GM21515 (cell line): ENCODE measurements at regions not wholly inside any gene's neighbourhood (a gene's known extent, or its start where the extent isn't known, plus 50 kb on each side); places are given as distances from the start of the nearest gene placed in this dataset.
"Not testable (repeated sequence)": the region's sequence is repeated elsewhere in the genome, so short reads cannot be mapped to it uniquely, and the experiment has no call there.

ENCODE experiments used
- ATAC-seq: cut with Tn5 transposase; IDR thresholded peaks from one replicate; pipeline ENCODE4 v1.9.1; 2021; ENCODE audit not compliant: unreplicated experiment

GRCh38 chr14:87260460-87260859, 732.5 kb downstream of the GALC start:
- no peak for ATAC-seq

GRCh38 chr14:87257421-87257820, 735.6 kb downstream of the GALC start:
- ATAC-seq: no peak

GRCh38 chr14:87255058-87255457, 737.9 kb downstream of the GALC start:
- ATAC-seq: no peak

DNA sequence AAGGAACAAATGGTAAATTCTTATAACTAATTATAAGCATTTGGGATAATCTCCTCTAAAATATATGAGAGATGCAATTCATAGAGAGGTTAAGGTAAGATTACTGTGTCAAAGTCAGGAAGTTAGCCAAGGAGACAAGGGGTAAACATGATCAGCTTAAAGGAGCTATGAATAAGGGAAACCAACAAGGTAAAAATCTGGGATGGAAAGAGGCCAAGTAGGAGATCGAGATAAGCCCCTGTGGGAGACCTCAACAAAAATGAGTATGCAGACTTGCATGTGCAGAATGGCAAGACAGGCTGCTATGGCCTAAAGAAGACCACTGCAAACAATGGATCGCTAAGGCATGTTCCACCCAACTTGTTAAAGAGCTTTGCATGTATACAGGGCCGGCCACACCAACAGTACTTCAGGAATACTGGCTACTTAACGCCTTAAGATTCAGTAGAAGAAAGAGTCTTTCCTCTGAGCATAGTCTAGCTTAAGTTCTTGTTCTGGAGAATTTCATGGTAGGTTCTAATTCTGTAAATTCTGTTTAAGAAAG, 738.6 kb downstream of the GALC start:
- no peak for ATAC-seq

DNA sequence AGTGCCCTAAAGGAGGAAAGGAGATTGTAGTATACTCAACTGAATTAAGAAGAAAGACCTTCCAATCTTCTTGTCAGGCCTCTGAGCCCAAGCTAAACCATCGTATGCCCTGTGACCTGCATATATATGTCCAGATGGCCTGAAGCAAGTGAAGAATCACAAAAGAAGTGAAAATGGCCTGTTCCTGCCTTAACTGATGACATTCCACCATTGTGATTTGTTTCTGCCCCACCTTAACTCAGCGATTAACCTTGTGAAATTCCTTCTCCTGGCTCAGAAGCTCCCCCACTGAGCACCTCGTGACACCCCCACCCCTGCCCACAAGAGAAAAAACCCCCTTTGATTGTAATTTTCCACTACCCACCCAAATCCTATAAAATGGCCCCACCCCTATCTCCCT, 739.2 kb downstream of the GALC start:
- ATAC-seq: not testable (repeated sequence)

GRCh38 chr14:87252103-87252502, 740.9 kb downstream of the GALC start:
- no peak for ATAC-seq

GRCh38 chr14:87251011-87251410, 742.0 kb downstream of the GALC start:
- no peak for ATAC-seq

- ATAC-seq: no peak
Observed at GRCh38 chr14:87241018-87241768, 751.8 kb downstream of the GALC start.

GRCh38 chr14:87240319-87240718, 752.7 kb downstream of the GALC start:
- ATAC-seq: not testable (repeated sequence)

GRCh38 chr14:87233806-87234384, 759.1 kb downstream of the GALC start:
- ATAC-seq: no peak

GRCh38 chr14:87233266-87233665, 759.7 kb downstream of the GALC start:
- ATAC-seq: no peak

GRCh38 chr14:87231336-87232026, 761.5 kb downstream of the GALC start:
- ATAC-seq: no peak

DNA sequence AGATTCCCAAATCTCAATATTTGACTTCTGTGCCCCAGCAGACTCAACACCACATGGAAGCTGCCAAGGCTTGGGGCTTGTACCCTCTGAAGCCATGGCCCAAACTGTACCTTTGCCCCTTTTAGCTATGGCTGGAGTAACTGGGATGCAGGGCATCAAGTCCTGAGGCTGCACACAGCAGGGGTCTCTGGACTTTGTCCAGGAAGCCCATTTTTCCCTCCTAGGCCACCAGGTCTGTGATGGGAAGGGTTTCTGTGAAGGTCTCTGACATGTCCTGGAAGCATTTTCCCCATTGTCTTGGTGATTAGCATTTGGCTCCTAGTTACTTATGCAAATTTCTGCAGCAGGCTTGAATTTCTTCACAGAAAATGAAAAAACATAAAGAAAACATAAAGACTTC, 762.3 kb downstream of the GALC start:
- no peak for ATAC-seq

- no peak for ATAC-seq
Observed at GRCh38 chr14:87229131-87229530, 763.9 kb downstream of the GALC start.

- ATAC-seq: no peak
Observed at GRCh38 chr14:87217023-87217422, 776.0 kb downstream of the GALC start.

DNA sequence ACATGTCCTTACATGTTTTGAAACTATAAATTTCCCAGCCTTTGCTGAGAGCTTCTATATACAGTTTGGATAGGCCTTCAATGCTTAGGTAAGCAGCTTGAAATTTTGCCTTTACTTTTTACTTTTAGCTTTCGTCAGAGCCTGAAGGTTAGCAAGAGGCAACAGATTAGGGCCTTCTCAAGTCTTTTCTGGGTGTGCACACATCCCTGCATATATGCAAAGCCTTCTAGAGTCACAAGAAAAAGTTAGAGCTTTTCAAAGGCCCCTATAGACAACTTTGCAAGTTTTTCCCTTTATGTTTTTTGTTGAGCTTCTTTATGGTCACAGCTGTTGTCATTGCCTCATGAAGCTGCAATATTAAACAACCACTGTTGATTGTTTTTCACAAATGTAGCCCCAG, 778.4 kb downstream of the GALC start:
- no peak for ATAC-seq

DNA sequence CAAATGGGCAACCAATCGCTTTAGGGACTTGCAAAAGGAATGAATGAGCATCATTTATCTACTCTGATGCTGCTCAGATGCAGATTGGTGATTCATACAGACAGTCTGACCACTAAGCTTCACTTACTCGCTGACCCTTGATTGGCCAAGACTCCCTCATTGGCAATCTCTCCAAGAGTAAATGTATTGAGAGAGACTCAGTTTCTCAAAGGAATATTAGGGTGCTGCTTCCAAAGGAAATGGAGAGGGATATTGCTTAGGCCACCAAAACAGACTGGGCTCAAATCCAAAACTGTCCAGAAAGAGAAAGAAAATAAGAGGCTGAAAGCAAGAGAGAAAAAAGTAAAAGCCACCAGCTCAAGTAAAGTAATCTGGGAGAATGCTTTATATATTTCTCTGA, 785.2 kb downstream of the GALC start:
- ATAC-seq: no peak

- no peak for ATAC-seq
Observed at GRCh38 chr14:87205811-87206210, 787.2 kb downstream of the GALC start.

- no peak for ATAC-seq
Observed at GRCh38 chr14:87203346-87203745, 789.6 kb downstream of the GALC start.

- ATAC-seq: no peak
Observed at GRCh38 chr14:87199381-87199780, 793.6 kb downstream of the GALC start.

GRCh38 chr14:87196436-87196835, 796.5 kb downstream of the GALC start:
- ATAC-seq: no peak

GRCh38 chr14:87187786-87188185, 805.2 kb downstream of the GALC start:
- no peak for ATAC-seq
